ENCODE measurements at regions not wholly inside any gene's neighbourhood (a gene's known extent, or its start where the extent isn't known, plus 50 kb on each side); places are given as distances from the start of the nearest gene placed in this dataset.

DNA sequence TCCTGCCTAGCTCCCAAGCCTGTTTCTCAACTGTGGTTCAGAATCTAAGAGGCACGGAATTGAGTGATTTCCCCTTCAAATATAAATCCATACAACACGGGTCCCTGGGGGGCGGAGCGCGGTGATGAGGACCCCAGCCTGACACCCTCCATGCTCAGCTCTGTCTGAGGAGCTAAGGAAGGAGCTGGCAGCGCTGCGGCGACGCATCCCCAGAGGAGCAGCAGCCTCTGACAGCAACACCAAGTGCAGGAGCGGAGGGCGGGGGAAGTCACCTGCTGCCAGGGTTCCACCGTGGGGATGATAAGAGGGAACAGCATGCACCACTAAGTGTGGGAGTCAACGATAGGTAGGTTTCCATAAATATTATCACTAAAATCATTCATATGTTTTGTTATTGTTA is 72.6 kb upstream of the VWC2 start:
- peaks cover 0 to 3% of the 10 kb centered on the region in 2 donors for H3K9me3 ChIP-seq (replicated peaks in 1 of 2; ENCODE audit: control insufficient read depth in 1 of 2, insufficient read depth in 1 of 2, low read length in 2 of 2)
- H3K27ac ChIP-seq (ENCODE audit: low read depth in 1 of 2, low read length in 2 of 2), result no peak overlapping the region
- WGBS (ENCODE audit: insufficient coverage), result 96% methylated on average over 6 of the region's 13 CpGs
- intact Hi-C loops (cut with micrococcal nuclease), result no loop called here
- Mint-ChIP-seq H3K4me3 (no peak overlapping the region), H3K9me3 (peaks cover 0 to 7% (median 0%) of the 10 kb centered on the region in 7 donors), H3K4me1 (no peaks in the 10 kb centered on the region), H3K36me3 (no peaks in the 10 kb centered on the region), H3K27me3 (ENCODE audit: low read depth in 3 of 3) (peaks cover 0 to 1% (median 0%) of the 10 kb centered on the region in 3 donors), H3K27ac (no peak overlapping the region)
- no peak overlapping the region for H3K4me3 ChIP-seq (replicated peaks in 1 of 3; ENCODE audit: low read depth in 2 of 3, low read length in 3 of 3)
- no peaks in the 10 kb centered on the region for H3K36me3 ChIP-seq (replicated peaks in 1 of 2; ENCODE audit: control insufficient read depth in 1 of 2, insufficient read depth in 2 of 2, low read length in 2 of 2)
- no peaks in the 10 kb centered on the region for H3K27me3 ChIP-seq (ENCODE audit: control insufficient read depth in 2 of 2, insufficient read depth in 2 of 2, low read length in 2 of 2)
- TF ChIP-seq, protein P1, sequence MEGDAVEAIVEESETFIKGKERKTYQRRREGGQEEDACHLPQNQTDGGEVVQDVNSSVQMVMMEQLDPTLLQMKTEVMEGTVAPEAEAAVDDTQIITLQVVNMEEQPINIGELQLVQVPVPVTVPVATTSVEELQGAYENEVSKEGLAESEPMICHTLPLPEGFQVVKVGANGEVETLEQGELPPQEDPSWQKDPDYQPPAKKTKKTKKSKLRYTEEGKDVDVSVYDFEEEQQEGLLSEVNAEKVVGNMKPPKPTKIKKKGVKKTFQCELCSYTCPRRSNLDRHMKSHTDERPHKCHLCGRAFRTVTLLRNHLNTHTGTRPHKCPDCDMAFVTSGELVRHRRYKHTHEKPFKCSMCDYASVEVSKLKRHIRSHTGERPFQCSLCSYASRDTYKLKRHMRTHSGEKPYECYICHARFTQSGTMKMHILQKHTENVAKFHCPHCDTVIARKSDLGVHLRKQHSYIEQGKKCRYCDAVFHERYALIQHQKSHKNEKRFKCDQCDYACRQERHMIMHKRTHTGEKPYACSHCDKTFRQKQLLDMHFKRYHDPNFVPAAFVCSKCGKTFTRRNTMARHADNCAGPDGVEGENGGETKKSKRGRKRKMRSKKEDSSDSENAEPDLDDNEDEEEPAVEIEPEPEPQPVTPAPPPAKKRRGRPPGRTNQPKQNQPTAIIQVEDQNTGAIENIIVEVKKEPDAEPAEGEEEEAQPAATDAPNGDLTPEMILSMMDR (IDR thresholded peaks at IDR 0.05), result no peak
- no peak for DNase-seq
- no peaks in the 10 kb centered on the region for H3K4me1 ChIP-seq (ENCODE audit: control insufficient read depth in 1 of 2, insufficient read depth in 2 of 2, low read length in 2 of 2)
- no peak overlapping the region for H3K9ac ChIP-seq (ENCODE audit: insufficient read depth, low read length, poor library complexity, severe bottlenecking)
- H4K20me1 ChIP-seq (ENCODE audit: insufficient read depth, low read length), result no peaks in the 10 kb centered on the region
- H3K79me2 ChIP-seq (ENCODE audit: insufficient read depth, low read length), result no peaks in the 10 kb centered on the region
- H3K4me2 ChIP-seq (replicated peaks; ENCODE audit: extremely low read depth, low read length, poor library complexity, severe bottlenecking), result no peak overlapping the region
- no peak overlapping the region for H2AFZ ChIP-seq (ENCODE audit: insufficient read depth, low read depth, low read length, poor library complexity, severe bottlenecking)

- DNase-seq, result no peak
- Histone ChIP-seq H3K9me3 (replicated peaks in 1 of 2; ENCODE audit: control insufficient read depth in 1 of 2, insufficient read depth in 1 of 2, low read length in 2 of 2) (peaks cover 0 to 3% of the 10 kb centered on the region in 2 donors), H3K4me1 (ENCODE audit: control insufficient read depth in 1 of 2, insufficient read depth in 2 of 2, low read length in 2 of 2) (no peaks in the 10 kb centered on the region), H3K27ac (ENCODE audit: low read depth in 1 of 2, low read length in 2 of 2) (no peak overlapping the region), H3K9ac (ENCODE audit: insufficient read depth, low read length, poor library complexity, severe bottlenecking) (no peak overlapping the region), H3K4me2 (replicated peaks; ENCODE audit: extremely low read depth, low read length, poor library complexity, severe bottlenecking) (no peak overlapping the region), H3K79me2 (ENCODE audit: insufficient read depth, low read length) (no peaks in the 10 kb centered on the region), H3K27me3 (ENCODE audit: control insufficient read depth in 2 of 2, insufficient read depth in 2 of 2, low read length in 2 of 2) (no peaks in the 10 kb centered on the region), H3K36me3 (replicated peaks in 1 of 2; ENCODE audit: control insufficient read depth in 1 of 2, insufficient read depth in 2 of 2, low read length in 2 of 2) (no peaks in the 10 kb centered on the region), H4K20me1 (ENCODE audit: insufficient read depth, low read length) (no peaks in the 10 kb centered on the region), H2AFZ (ENCODE audit: insufficient read depth, low read depth, low read length, poor library complexity, severe bottlenecking) (no peak overlapping the region), H3K4me3 (replicated peaks in 1 of 3; ENCODE audit: low read depth in 2 of 3, low read length in 3 of 3) (no peak overlapping the region)
- TF ChIP-seq, protein P1 (IDR thresholded peaks at IDR 0.05), result no peak
- Mint-ChIP-seq H3K27ac (no peak overlapping the region), H3K4me1 (no peaks in the 10 kb centered on the region), H3K36me3 (no peaks in the 10 kb centered on the region), H3K4me3 (no peak overlapping the region), H3K27me3 (ENCODE audit: low read depth in 3 of 3) (peaks cover 0 to 3% (median 0%) of the 10 kb centered on the region in 3 donors), H3K9me3 (peaks cover 0 to 7% (median 0%) of the 10 kb centered on the region in 7 donors)
- intact Hi-C loops (cut with micrococcal nuclease), result no loop called here
- WGBS (ENCODE audit: insufficient coverage), result 100% methylated on average over 2 of the region's 2 CpGs
Observed at GRCh38 chr7:49702099-49702498, 71.3 kb upstream of the VWC2 start.
